ENCODE measurements at regions not wholly inside any gene's neighbourhood (a gene's known extent, or its start where the extent isn't known, plus 50 kb on each side); places are given as distances from the start of the nearest gene placed in this dataset.

DNA sequence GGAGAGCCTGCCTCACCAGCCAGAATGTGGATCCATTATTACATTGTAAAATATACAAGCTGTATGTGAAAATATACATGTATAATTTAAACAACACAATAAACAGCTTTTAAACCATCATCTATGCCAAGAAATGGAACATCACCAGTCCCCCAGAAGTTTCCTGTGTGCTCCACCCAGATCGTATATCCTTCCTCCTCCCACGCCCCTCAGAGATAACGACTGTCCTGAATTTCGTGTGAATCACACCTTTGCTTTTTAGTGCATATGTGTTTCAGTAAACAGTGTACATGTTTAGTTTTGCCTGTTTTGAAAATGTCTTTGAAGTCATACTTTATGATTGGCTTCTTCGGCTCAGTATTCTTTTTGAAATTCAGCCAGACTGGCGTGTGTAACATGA lies 134.6 kb upstream of the MYO10 start:
- TF ChIP-seq, protein P1, sequence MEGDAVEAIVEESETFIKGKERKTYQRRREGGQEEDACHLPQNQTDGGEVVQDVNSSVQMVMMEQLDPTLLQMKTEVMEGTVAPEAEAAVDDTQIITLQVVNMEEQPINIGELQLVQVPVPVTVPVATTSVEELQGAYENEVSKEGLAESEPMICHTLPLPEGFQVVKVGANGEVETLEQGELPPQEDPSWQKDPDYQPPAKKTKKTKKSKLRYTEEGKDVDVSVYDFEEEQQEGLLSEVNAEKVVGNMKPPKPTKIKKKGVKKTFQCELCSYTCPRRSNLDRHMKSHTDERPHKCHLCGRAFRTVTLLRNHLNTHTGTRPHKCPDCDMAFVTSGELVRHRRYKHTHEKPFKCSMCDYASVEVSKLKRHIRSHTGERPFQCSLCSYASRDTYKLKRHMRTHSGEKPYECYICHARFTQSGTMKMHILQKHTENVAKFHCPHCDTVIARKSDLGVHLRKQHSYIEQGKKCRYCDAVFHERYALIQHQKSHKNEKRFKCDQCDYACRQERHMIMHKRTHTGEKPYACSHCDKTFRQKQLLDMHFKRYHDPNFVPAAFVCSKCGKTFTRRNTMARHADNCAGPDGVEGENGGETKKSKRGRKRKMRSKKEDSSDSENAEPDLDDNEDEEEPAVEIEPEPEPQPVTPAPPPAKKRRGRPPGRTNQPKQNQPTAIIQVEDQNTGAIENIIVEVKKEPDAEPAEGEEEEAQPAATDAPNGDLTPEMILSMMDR (IDR thresholded peaks at IDR 0.05; ENCODE audit: control extremely low read depth in 1 of 3, insufficient read depth in 1 of 3, low read depth in 1 of 3, low read length in 3 of 3), result no peak
- TF ChIP-seq POLR2AphosphoS5 (IDR thresholded peaks at IDR 0.05; ENCODE audit: low read depth, low read length) (no peak), PHF8 (conservative IDR thresholded peaks at IDR 0.05; ENCODE audit: low read depth, low read length) (no peak), TBP (IDR thresholded peaks at IDR 0.05; ENCODE audit: low read depth, low read length) (no peak)

Data from H1 (cell line).